ENCODE measurements at regions not wholly inside any gene's neighbourhood (a gene's known extent, or its start where the extent isn't known, plus 50 kb on each side); places are given as distances from the start of the nearest gene placed in this dataset.
"Not testable (repeated sequence)": the region's sequence is repeated elsewhere in the genome, so short reads cannot be mapped to it uniquely, and the experiment has no call there.

GRCh38 chrX:113514906-113515305 is 674.3 kb upstream of the AMOT start:
- DNase-seq (ENCODE audit: low read depth, low spot score): no peak

- no peak for DNase-seq (ENCODE audit: low read depth, low spot score)
Observed at GRCh38 chrX:113512700-113513395, 672.2 kb upstream of the AMOT start.

GRCh38 chrX:113510586-113510985 is 670.0 kb upstream of the AMOT start:
- no peak for DNase-seq (ENCODE audit: low read depth, low spot score)

GRCh38 chrX:113492895-113493294 is 652.3 kb upstream of the AMOT start:
- no peak for DNase-seq (ENCODE audit: low read depth, low spot score)

- no peak for DNase-seq (ENCODE audit: low read depth, low spot score)
Observed at GRCh38 chrX:113473418-113473817, 632.8 kb upstream of the AMOT start.

GRCh38 chrX:113473015-113473414 is 632.4 kb upstream of the AMOT start:
- DNase-seq (ENCODE audit: low read depth, low spot score): not testable (repeated sequence)

- peak; percentile 20 for DNase-seq (ENCODE audit: low read depth, low spot score)
Observed at GRCh38 chrX:113470166-113470565, 629.5 kb upstream of the AMOT start.

GRCh38 chrX:113457719-113458118 is 617.1 kb upstream of the AMOT start:
- no peak for DNase-seq (ENCODE audit: low read depth, low spot score)

GRCh38 chrX:113455582-113455981 is 615.0 kb upstream of the AMOT start:
- DNase-seq (ENCODE audit: low read depth, low spot score): no peak

GRCh38 chrX:113429011-113429410 is 588.4 kb upstream of the AMOT start:
- no peak for DNase-seq (ENCODE audit: low read depth, low spot score)

- no peak for DNase-seq (ENCODE audit: low read depth, low spot score)
Observed at GRCh38 chrX:113422323-113422722, 581.7 kb upstream of the AMOT start.

- DNase-seq (ENCODE audit: low read depth, low spot score): no peak
Observed at GRCh38 chrX:113421432-113421831, 580.8 kb upstream of the AMOT start.

- no peak for DNase-seq (ENCODE audit: low read depth, low spot score)
Observed at GRCh38 chrX:113412106-113412505, 571.5 kb upstream of the AMOT start.

- DNase-seq (ENCODE audit: low read depth, low spot score): no peak
Observed at GRCh38 chrX:113408843-113409242, 568.2 kb upstream of the AMOT start.

- peak; percentile 77 for DNase-seq (ENCODE audit: low read depth, low spot score)
Observed at GRCh38 chrX:113400193-113400704, 559.6 kb upstream of the AMOT start.

- DNase-seq (ENCODE audit: low read depth, low spot score): no peak
Observed at GRCh38 chrX:113399506-113400192, 559.0 kb upstream of the AMOT start.

- no peak for DNase-seq (ENCODE audit: low read depth, low spot score)
Observed at GRCh38 chrX:113392355-113392754, 551.7 kb upstream of the AMOT start.

GRCh38 chrX:113391875-113392274 is 551.2 kb upstream of the AMOT start:
- no peak for DNase-seq (ENCODE audit: low read depth, low spot score)

GRCh38 chrX:113390531-113390930 is 549.9 kb upstream of the AMOT start:
- no peak for DNase-seq (ENCODE audit: low read depth, low spot score)

- no peak for DNase-seq (ENCODE audit: low read depth, low spot score)
Observed at GRCh38 chrX:113389846-113390245, 549.2 kb upstream of the AMOT start.

GRCh38 chrX:113384628-113385027 is 544.0 kb upstream of the AMOT start:
- DNase-seq (ENCODE audit: low read depth, low spot score): no peak

GRCh38 chrX:113373421-113373820 is 532.8 kb upstream of the AMOT start:
- not testable (repeated sequence) for DNase-seq (ENCODE audit: low read depth, low spot score)

GRCh38 chrX:113370006-113370405 is 529.4 kb upstream of the AMOT start:
- DNase-seq (ENCODE audit: low read depth, low spot score): no peak

Data from iPS DF 19.7 (cell line).